Nephron (organoid): ENCODE measurements at regions not wholly inside any gene's neighbourhood (a gene's known extent, or its start where the extent isn't known, plus 50 kb on each side); places are given as distances from the start of the nearest gene placed in this dataset.
"Not testable (repeated sequence)": the region's sequence is repeated elsewhere in the genome, so short reads cannot be mapped to it uniquely, and the experiment has no call there.

Source experiments
- H3K27ac Mint-ChIP-seq, 3 experiments: 2 replicates each; pipeline ENCODE4 v1.8.0; 2020; ENCODE audit warnings: mixed read lengths in 3 of 3, mild to moderate bottlenecking in 2 of 3, moderate library complexity in 1 of 3
- H3K27me3 Mint-ChIP-seq: 2 replicates; pipeline ENCODE4 v1.8.0; 2021; ENCODE audit warnings: low read depth, mild to moderate bottlenecking, moderate library complexity, mixed read lengths
- H3K36me3 Mint-ChIP-seq: 2 replicates; pipeline ENCODE4 v1.8.0; 2020; ENCODE audit warnings: low read depth, mixed read lengths
- H3K4me1 Mint-ChIP-seq: 2 replicates; pipeline ENCODE4 v1.8.0; 2020; ENCODE audit warnings: mixed read lengths
- H3K4me3 Mint-ChIP-seq, 3 experiments: 2 replicates each; pipeline ENCODE4 v1.8.0; 2020; ENCODE audit warnings: mild to moderate bottlenecking in 3 of 3, mixed read lengths in 3 of 3, moderate library complexity in 2 of 3
- H3K9me3 Mint-ChIP-seq: 2 replicates; pipeline ENCODE4 v1.8.0; 2020; ENCODE audit warnings: mixed read lengths

DNA sequence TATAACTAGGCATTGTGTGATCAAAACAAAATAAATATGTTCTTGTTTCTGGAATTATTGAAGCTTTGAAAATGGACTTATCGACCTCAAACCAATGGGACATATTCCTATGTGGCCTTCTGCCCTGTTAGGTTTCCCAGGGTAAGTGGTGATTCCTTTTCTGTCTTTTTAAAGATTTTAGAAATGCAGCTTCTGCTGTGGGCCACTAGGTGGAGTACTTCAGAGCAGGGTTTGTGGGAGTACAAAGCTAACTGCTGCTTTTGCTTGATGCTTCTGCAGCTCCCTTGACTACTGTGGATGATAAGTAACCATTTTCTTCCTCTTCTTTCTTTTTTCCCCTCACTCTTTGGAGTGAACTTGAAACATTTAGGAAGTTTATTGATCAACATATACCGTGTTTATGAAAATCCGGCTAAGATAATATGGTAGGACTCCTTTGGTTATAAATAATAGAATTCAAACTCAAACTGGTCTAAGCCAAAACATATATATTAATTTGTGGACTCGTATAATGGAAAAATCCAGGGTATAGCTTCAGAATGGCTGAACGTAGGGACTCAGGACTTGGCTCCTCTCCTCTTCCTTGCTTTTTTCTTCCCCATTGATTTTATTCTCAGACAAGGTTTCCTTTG, 1737.7 kb upstream of the DEFB115 start:
- H3K27me3 Mint-ChIP-seq, H3K4me3 Mint-ChIP-seq, H3K27ac Mint-ChIP-seq, H3K4me1 Mint-ChIP-seq, H3K36me3 Mint-ChIP-seq: not testable (repeated sequence)
- peaks cover 13% of the 10 kb centered on the region for H3K9me3 Mint-ChIP-seq

DNA sequence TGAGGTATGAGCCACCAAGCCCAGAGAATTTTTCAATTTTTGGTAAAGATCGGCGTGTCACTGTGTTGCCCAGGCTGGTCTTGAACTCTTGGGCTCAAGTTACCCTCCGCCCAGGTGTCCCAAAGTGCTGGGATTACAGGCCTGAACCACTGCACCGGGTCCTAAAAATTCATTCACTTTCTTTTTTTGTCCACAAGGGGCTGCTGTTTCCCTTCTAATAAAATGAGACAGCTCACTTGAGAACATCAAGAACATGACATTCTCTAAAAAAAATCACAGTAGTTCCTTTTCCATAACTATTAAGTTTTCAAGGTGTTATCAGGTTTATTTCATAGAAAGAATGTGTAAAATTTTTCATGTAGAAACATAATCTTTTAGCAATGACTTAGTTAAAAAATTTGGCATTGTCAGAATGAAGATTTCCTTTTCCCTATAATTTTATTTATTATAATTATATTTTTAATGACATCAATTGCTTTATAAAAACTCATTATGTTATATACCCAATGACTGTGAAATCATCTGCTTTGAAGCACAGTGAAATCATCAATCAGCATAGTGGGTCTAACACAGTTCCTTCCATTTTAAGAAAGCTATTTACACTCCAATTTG, 1723.8 kb upstream of the DEFB115 start:
- not testable (repeated sequence) for H3K9me3 Mint-ChIP-seq, H3K27me3 Mint-ChIP-seq, H3K4me3 Mint-ChIP-seq, H3K4me1 Mint-ChIP-seq, H3K36me3 Mint-ChIP-seq, H3K27ac Mint-ChIP-seq

DNA sequence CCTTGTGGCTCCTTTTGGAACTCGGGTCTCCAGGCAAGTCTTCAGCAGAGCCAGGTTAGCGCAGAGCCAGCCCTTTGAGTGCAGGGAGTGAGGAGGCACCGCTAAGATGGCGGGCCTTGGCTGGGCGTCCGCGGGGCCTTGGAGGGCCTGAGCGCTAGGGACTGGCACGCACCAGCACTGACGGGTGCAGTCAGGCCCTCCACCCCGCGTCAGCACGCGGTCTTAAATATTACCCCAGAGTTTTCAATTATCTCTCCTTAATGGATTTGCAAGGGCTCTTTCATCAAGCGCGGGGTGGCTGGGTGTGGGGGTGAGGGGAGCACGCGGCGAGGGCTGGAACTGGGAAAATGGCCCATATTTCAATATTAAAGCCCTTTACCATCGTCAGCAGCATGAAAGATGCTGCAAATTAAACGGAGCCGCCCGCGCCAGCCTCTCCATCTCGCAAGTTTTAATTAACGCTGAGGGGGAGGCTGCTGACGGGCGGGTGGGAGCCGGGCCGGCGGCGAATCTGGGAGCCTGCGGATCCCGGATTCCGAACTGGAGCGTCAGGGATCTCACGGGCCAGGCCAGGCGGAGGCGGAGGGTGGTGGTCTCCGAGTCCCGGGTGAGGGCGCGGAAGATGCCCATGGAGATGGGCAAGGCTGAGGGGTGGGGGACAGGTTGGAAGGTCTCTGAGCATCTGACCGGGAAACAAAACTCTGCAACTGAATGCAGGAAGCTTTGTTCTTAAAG, 1690.4 kb upstream of the DEFB115 start:
- not testable (repeated sequence) for H3K4me1 Mint-ChIP-seq, H3K9me3 Mint-ChIP-seq, H3K27ac Mint-ChIP-seq, H3K36me3 Mint-ChIP-seq, H3K4me3 Mint-ChIP-seq, H3K27me3 Mint-ChIP-seq

DNA sequence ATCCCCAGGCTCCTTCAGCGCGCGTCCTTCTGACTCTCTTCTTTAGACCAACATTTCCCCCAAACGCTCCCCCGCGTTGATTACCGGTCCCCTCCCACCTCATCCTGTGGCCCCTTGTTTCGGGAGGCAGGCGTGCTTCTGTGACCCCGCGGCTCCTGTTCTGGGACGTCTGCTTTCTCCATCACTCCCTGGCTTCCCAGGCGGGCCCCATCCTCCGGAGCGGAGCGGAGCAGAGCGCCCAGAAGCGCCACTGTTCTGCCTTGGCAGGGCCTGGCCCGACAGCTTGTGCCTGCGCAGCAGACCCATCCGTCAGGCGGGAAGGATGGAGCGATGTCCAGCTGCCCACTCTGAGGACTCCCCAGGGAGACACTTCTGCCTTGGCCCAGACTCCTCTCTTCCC, 1689.8 kb upstream of the DEFB115 start:
- not testable (repeated sequence) for H3K27ac Mint-ChIP-seq, H3K9me3 Mint-ChIP-seq, H3K36me3 Mint-ChIP-seq, H3K4me3 Mint-ChIP-seq, H3K27me3 Mint-ChIP-seq, H3K4me1 Mint-ChIP-seq

DNA sequence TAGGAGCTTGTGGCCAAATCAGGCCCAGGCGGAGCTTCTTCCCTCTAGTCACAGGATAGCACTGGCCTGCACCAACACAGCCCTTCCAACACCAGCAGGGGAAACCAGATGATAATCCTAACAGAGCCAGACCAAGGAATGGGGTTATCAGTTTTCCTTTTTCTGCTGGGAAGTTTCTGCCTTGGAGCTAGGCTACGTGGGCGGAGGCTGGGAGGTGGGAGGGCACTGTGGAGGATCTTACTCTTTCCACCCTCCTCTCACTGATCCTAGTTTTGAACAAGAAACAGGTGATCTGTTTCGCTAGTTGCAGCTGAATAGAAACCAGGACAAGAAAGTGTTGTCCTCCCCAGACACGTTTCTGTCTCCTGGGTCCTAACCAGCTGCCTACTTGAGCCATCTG, 1687.3 kb upstream of the DEFB115 start:
- not testable (repeated sequence) for H3K36me3 Mint-ChIP-seq, H3K9me3 Mint-ChIP-seq, H3K4me3 Mint-ChIP-seq, H3K27ac Mint-ChIP-seq, H3K27me3 Mint-ChIP-seq, H3K4me1 Mint-ChIP-seq

DNA sequence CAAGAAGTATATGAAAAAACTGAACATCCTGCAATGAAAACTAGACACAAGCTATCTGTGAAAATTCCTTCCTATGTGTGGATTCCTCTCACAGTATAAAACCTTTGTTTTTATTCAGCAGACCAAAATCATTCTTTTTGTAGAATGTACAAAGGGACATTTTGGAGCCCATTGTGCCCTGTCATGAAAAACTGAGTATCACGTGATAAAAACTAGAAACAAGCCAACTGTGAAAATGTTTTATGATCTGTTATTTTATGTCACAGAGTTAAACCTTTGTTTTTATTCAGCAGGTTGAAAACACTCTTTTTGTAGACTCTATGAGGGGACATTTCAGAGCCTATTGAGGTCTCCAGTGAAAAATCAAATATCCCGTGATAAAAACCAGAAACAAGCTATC, 1667.9 kb upstream of the DEFB115 start:
- not testable (repeated sequence) for H3K27ac Mint-ChIP-seq, H3K4me1 Mint-ChIP-seq, H3K36me3 Mint-ChIP-seq, H3K9me3 Mint-ChIP-seq, H3K4me3 Mint-ChIP-seq, H3K27me3 Mint-ChIP-seq

DNA sequence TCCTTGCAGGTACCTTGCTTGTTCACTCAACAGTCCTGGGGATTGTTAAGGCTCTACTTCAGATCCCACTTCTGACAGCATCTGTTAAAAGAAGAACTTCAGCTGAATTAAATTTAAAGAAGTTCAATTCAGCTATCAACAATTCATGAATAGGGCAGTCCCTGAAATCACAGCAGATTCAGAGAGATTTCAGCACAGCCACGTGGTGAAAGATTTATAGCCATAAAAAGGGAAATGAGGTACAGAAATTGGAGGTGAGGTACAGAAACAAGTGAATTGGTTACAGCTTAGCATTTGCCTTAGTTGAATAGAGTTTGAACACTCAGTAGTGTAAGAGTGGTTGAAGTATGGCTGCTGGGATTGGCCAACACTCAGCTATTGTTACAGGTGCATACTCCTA, 1653.3 kb upstream of the DEFB115 start:
- H3K27me3 Mint-ChIP-seq, H3K4me3 Mint-ChIP-seq, H3K27ac Mint-ChIP-seq, H3K36me3 Mint-ChIP-seq, H3K4me1 Mint-ChIP-seq: not testable (repeated sequence)
- peaks cover 16% of the 10 kb centered on the region for H3K9me3 Mint-ChIP-seq

DNA sequence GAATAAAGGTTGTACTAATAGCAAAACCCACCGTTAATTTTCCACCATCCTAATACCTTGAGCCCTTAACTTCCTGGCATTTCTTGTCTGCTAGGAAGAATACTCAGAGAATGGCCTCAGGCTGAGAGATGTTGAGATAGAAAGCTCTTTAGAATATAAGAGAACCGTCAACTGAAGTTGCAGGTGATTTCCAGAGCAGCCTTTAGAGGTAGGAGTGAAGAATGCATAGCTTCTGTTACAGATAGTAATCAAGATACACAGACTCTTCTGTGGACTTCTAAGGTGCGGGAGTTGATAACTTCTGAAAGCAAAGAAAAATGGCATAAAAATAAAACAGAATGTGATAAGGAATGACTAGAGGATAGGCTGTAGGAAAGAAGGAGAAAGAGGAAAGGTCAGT, 1651.3 kb upstream of the DEFB115 start:
- peaks cover 13% of the 10 kb centered on the region for H3K9me3 Mint-ChIP-seq
- H3K27me3 Mint-ChIP-seq = not testable (repeated sequence)

DNA sequence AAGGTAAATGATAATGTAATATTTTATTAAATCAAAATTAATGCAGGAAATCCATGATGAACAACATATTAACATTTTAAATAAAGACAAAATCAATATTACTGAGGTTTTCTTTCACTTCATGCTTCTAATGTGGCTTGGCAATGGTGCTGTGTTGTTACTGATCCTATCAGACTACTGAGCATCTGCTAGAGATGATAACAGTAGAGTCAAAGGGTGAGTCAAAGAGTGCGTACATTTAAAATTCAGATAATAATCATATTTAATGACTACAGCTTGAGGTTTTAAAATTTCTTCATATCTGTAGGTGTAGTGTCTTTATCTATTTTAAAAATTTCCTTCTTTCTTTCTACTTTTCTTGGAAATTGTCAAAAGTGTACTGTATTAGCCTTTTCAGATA, 1628.1 kb upstream of the DEFB115 start:
- H3K27me3 Mint-ChIP-seq, H3K4me1 Mint-ChIP-seq: not testable (repeated sequence)

More for the DNA sequence above, 1651.3 kb upstream of the DEFB115 start:
- H3K36me3 Mint-ChIP-seq, H3K4me3 Mint-ChIP-seq, H3K4me1 Mint-ChIP-seq, H3K27ac Mint-ChIP-seq: not testable (repeated sequence)

More for the DNA sequence above, 1628.1 kb upstream of the DEFB115 start:
- H3K4me3 Mint-ChIP-seq, H3K36me3 Mint-ChIP-seq, H3K27ac Mint-ChIP-seq: not testable (repeated sequence)
- peaks cover 33% of the 10 kb centered on the region for H3K9me3 Mint-ChIP-seq
